Uterus (tissue), 3 donors: ENCODE measurements at regions not wholly inside any gene's neighbourhood (a gene's known extent, or its start where the extent isn't known, plus 50 kb on each side); places are given as distances from the start of the nearest gene placed in this dataset.

ENCODE experiments used
- DNase-seq, 2 donors: peaks; one replicate each; pipeline ENCODE4 v3.0.0-alpha.2; 2019 to 2020
- H3K27ac ChIP-seq, 2 donors: fragments of 200-600 bp; sonication (generic); 1 replicate in 1 of 2; 2 replicates in 1 of 2; pipeline ENCODE4 v1.5.1; 2016 to 2018
- H3K27me3 ChIP-seq, 2 donors: fragments of 200-600 bp; sonication (generic); one replicate each; pipeline ENCODE4 v1.5.1; 2018 to 2019; ENCODE audit warnings: control low read depth in 1 of 2
- H3K36me3 ChIP-seq, 2 donors: fragments of 200-600 bp; sonication (generic); one replicate each; pipeline ENCODE4 v1.5.1; 2019; ENCODE audit warnings: control low read depth in 1 of 2
- H3K4me1 ChIP-seq, 2 donors: fragments of 200-600 bp; sonication (generic); one replicate each; pipeline ENCODE4 v1.5.1; 2018 to 2019; ENCODE audit warnings: control low read depth in 1 of 2
- H3K4me3 ChIP-seq, 2 donors: fragments of 200-600 bp; sonication (generic); 1 replicate in 1 of 2; 2 replicates in 1 of 2; pipeline ENCODE4 v1.5.1; 2018 to 2019; ENCODE audit warnings: mild to moderate bottlenecking in 1 of 2
- H3K9me3 ChIP-seq, 2 donors: fragments of 200-600 bp; sonication (generic); one replicate each; pipeline ENCODE4 v1.5.1; 2019; ENCODE audit warnings: control low read depth in 1 of 2
- POLR2A ChIP-seq, 2 donors: fragments of 450-650 bp; IDR thresholded peaks; one replicate each; pipeline ENCODE4 v1.6.1; 2016; ENCODE audit warnings: antibody characterized with exemption in 2 of 2, mild to moderate bottlenecking in 1 of 2, moderate library complexity in 1 of 2
- intact Hi-C: fragments of 100-400 bp; cut with DNase I; formaldehyde crosslinking; loops from one replicate; pipeline ENCODE4 v1.15.1; 2023; ENCODE audit warnings: low total_unique reads
- TF ChIP-seq, protein P1 (sequence below), 4 experiments: fragments of 200-600 bp in 2 of 4; fragments of 450-650 bp in 2 of 4; sonication (generic) in 2 of 4; IDR thresholded peaks; one replicate each; pipeline ENCODE4 v1.5.1; 2016 to 2019; ENCODE audit warnings: antibody characterized with exemption in 4 of 4, mild to moderate bottlenecking in 2 of 4, moderate library complexity in 1 of 4
- donor health status: DM: yes; HTN: yes; CAD: no.

DNA sequence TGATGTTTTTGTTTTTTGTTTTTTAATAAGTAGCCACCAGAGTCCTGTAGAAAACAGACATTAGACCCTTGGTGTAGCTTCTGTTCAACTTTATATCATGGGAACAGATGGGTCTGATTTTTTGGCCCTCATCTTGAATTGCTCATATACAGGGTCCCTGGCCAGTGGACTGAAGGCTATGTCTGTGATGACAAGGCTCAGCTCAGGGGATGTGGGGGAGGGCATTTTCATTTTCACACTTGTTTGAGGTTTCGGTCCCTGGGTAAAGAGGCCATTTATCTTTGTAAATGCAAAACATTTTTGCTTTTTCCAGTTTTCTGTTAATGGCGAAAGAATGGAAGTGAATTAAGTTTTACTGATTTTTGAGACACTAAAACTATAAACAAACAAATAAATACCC is 257.6 kb upstream of the PHYHIPL start:
- Histone ChIP-seq H3K4me1 (no peaks in the 10 kb centered on the region), H3K27ac (no peak overlapping the region), H3K27me3 (no peaks in the 10 kb centered on the region), H3K36me3 (no peaks in the 10 kb centered on the region), H3K4me3 (no peak overlapping the region), H3K9me3 (no peaks in the 10 kb centered on the region)
- DNase-seq = no peak
- intact Hi-C loops = no loop called here
- TF ChIP-seq, protein P1, sequence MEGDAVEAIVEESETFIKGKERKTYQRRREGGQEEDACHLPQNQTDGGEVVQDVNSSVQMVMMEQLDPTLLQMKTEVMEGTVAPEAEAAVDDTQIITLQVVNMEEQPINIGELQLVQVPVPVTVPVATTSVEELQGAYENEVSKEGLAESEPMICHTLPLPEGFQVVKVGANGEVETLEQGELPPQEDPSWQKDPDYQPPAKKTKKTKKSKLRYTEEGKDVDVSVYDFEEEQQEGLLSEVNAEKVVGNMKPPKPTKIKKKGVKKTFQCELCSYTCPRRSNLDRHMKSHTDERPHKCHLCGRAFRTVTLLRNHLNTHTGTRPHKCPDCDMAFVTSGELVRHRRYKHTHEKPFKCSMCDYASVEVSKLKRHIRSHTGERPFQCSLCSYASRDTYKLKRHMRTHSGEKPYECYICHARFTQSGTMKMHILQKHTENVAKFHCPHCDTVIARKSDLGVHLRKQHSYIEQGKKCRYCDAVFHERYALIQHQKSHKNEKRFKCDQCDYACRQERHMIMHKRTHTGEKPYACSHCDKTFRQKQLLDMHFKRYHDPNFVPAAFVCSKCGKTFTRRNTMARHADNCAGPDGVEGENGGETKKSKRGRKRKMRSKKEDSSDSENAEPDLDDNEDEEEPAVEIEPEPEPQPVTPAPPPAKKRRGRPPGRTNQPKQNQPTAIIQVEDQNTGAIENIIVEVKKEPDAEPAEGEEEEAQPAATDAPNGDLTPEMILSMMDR (IDR thresholded peaks at IDR 0.05) = no peak
- TF ChIP-seq POLR2A (IDR thresholded peaks at IDR 0.05) = no peak

GRCh38 chr10:58919927-58920654 is 256.4 kb upstream of the PHYHIPL start:
- Histone ChIP-seq H3K4me3 (no peak overlapping the region), H3K4me1 (no peaks in the 10 kb centered on the region), H3K27ac (peak overlapping the region; percentile 13 to 51), H3K9me3 (no peaks in the 10 kb centered on the region), H3K36me3 (no peaks in the 10 kb centered on the region), H3K27me3 (no peaks in the 10 kb centered on the region)
- intact Hi-C loops = no loop called here
- no peak for DNase-seq
- no peak for TF ChIP-seq POLR2A (IDR thresholded peaks at IDR 0.05)
- TF ChIP-seq, protein P1 (IDR thresholded peaks at IDR 0.05) = no peak

DNA sequence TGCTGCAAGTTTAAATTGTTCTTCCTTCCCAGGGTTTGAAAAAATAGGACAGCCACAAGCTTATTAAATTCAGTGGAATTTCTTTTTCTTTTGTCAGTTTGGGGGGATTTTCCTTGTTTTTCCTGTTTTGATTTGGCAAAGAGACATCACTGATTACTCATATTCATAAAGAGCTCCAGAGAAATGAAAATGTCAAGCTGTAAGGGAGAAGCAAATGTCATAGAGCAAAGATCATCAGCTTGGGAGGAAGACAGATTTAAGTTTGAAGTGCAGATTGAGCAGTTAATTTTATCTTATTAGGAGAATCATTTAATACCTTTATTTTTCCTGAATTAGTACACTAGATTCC is 255.8 kb upstream of the PHYHIPL start:
- no peaks in the 10 kb centered on the region for H3K27me3 ChIP-seq
- intact Hi-C loops = no loop called here
- DNase-seq = no peak
- H3K9me3 ChIP-seq = no peaks in the 10 kb centered on the region
- H3K4me3 ChIP-seq = no peak overlapping the region
- no peaks in the 10 kb centered on the region for H3K36me3 ChIP-seq
- no peaks in the 10 kb centered on the region for H3K4me1 ChIP-seq
- TF ChIP-seq, protein P1 (IDR thresholded peaks at IDR 0.05) = no peak
- TF ChIP-seq POLR2A (IDR thresholded peaks at IDR 0.05) = no peak
- H3K27ac ChIP-seq = peak overlapping the region; percentile 13 to 51

DNA sequence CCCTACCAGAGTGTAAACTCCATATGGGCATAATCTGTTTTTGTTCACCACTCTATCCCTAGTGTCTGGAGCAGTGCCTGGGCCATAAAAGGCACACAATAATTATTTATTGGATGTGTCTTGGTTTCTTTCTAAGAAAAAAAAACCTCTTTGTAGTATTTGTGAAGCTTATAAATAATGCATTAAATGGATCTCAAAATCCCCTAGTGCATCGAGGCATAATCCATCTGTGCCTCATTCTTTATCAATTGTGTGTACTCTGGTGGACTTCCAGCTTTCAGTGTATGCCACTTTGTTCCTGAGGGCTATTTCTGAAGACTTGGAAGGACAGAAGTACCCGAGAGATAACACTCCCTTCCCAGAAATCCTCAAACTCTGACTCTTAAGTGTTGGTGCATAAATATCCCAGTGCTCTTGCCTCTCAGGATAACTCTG is 255.0 kb upstream of the PHYHIPL start:
- no peak for TF ChIP-seq POLR2A (IDR thresholded peaks at IDR 0.05)
- TF ChIP-seq, protein P1 (IDR thresholded peaks at IDR 0.05) = no peak
- Histone ChIP-seq H3K27ac (peak overlapping the region; percentile 24 to 51), H3K4me3 (no peak overlapping the region), H3K9me3 (no peaks in the 10 kb centered on the region), H3K36me3 (no peaks in the 10 kb centered on the region), H3K4me1 (no peaks in the 10 kb centered on the region), H3K27me3 (no peaks in the 10 kb centered on the region)
- intact Hi-C loops = no loop called here
- DNase-seq = no peak

GRCh38 chr10:58925381-58925780 is 251.1 kb upstream of the PHYHIPL start:
- H3K27ac ChIP-seq = no peak overlapping the region
- intact Hi-C loops = no loop called here
- H3K4me1 ChIP-seq = no peaks in the 10 kb centered on the region
- no peaks in the 10 kb centered on the region for H3K36me3 ChIP-seq
- H3K27me3 ChIP-seq = no peaks in the 10 kb centered on the region
- H3K4me3 ChIP-seq = no peak overlapping the region
- TF ChIP-seq POLR2A (IDR thresholded peaks at IDR 0.05) = no peak
- TF ChIP-seq, protein P1 (IDR thresholded peaks at IDR 0.05) = no peak
- no peak for DNase-seq
- H3K9me3 ChIP-seq = no peaks in the 10 kb centered on the region
